Thyroid gland (tissue), 4 donors: ENCODE measurements at regions not wholly inside any gene's neighbourhood (a gene's known extent, or its start where the extent isn't known, plus 50 kb on each side); places are given as distances from the start of the nearest gene placed in this dataset.

Source experiments
- DNase-seq, 2 donors: peaks; one replicate each; pipeline ENCODE4 v3.0.0-alpha.2; 2019
- H3K27ac ChIP-seq, 3 donors: fragments of 200-600 bp; sonication (generic); 1 replicate in 2 of 3; 2 replicates in 1 of 3; pipeline ENCODE4 v1.5.1; 2016 to 2019; ENCODE audit warnings: mild to moderate bottlenecking in 1 of 3, moderate library complexity in 1 of 3
- H3K27me3 ChIP-seq: fragments of 200-600 bp; sonication (generic); one replicate; pipeline ENCODE4 v1.5.1; 2019
- H3K36me3 ChIP-seq, 2 donors: fragments of 200-600 bp; sonication (generic); one replicate each; pipeline ENCODE4 v1.5.1; 2016 to 2019
- H3K4me1 ChIP-seq, 2 donors: fragments of 200-600 bp; sonication (generic); one replicate each; pipeline ENCODE4 v1.5.1; 2017 to 2019
- H3K4me3 ChIP-seq, 3 donors: fragments of 200-600 bp; sonication (generic); replicated peaks in 1 of 3; 1 replicate in 2 of 3; 2 replicates in 1 of 3; pipeline ENCODE4 v1.5.1; 2016; ENCODE audit warnings: mild to moderate bottlenecking in 1 of 3
- H3K9me3 ChIP-seq: fragments of 200-600 bp; sonication (generic); one replicate; pipeline ENCODE4 v1.5.1; 2017
- CTCF ChIP-seq, 6 experiments: fragments of 200-600 bp in 3 of 6; fragments of 450-650 bp in 3 of 6; sonication (generic) in 3 of 6; IDR thresholded peaks; one replicate each; pipeline ENCODE4 v1.5.1; 2016 to 2019; ENCODE audit warnings: antibody characterized with exemption in 6 of 6, mild to moderate bottlenecking in 2 of 6, inconsistent platforms in 1 of 6, moderate library complexity in 1 of 6
- POLR2A ChIP-seq, 2 donors: fragments of 450-650 bp; IDR thresholded peaks; one replicate each; pipeline ENCODE4 v1.6.1; 2017; ENCODE audit warnings: antibody characterized with exemption in 2 of 2, mild to moderate bottlenecking in 2 of 2, moderate library complexity in 1 of 2
- WGBS, 2 donors: methylation state at CpG; one replicate each; pipeline ENCODE4 v1.1.5; 2017; 5-methylcytosine and 5-hydroxymethylcytosine counted together
- intact Hi-C: fragments of 100-400 bp; cut with DNase I; formaldehyde crosslinking; loops from one replicate; pipeline ENCODE4 v1.15.1; 2023

GRCh38 chr3:87581240-87581639 is 304.9 kb upstream of the POU1F1 start:
- no peak for TF ChIP-seq CTCF (IDR thresholded peaks at IDR 0.05)
- TF ChIP-seq POLR2A (IDR thresholded peaks at IDR 0.05) = no peak
- no peak for DNase-seq
- Histone ChIP-seq H3K4me3 (no peak overlapping the region), H3K9me3 (no peaks in the 10 kb centered on the region), H3K27ac (no peak overlapping the region), H3K4me1 (no peaks in the 10 kb centered on the region), H3K27me3 (no peaks in the 10 kb centered on the region), H3K36me3 (no peaks in the 10 kb centered on the region)
- intact Hi-C loops = no loop called here
- 50 to 54% methylated on average over 1 of the region's 1 CpG for WGBS, 2 donors

GRCh38 chr3:87576752-87577151 is 300.4 kb upstream of the POU1F1 start:
- H3K36me3 ChIP-seq = no peaks in the 10 kb centered on the region
- no peak overlapping the region for H3K4me3 ChIP-seq
- no peak overlapping the region for H3K27ac ChIP-seq
- no peaks in the 10 kb centered on the region for H3K9me3 ChIP-seq
- DNase-seq = no peak
- no peaks in the 10 kb centered on the region for H3K27me3 ChIP-seq
- intact Hi-C loops = no loop called here
- H3K4me1 ChIP-seq = no peaks in the 10 kb centered on the region
- WGBS, 2 donors = 63 to 65% methylated on average over 4 of the region's 4 CpGs
- TF ChIP-seq POLR2A (IDR thresholded peaks at IDR 0.05) (no peak), CTCF (IDR thresholded peaks at IDR 0.05) (no peak)

- H3K27ac ChIP-seq = no peak overlapping the region
- H3K36me3 ChIP-seq = no peaks in the 10 kb centered on the region
- no peak for DNase-seq
- no peaks in the 10 kb centered on the region for H3K9me3 ChIP-seq
- TF ChIP-seq CTCF (IDR thresholded peaks at IDR 0.05) = no peak
- no peak for TF ChIP-seq POLR2A (IDR thresholded peaks at IDR 0.05)
- H3K4me3 ChIP-seq = no peak overlapping the region
- H3K4me1 ChIP-seq = no peaks in the 10 kb centered on the region
- H3K27me3 ChIP-seq = no peaks in the 10 kb centered on the region
- WGBS, 2 donors = 51 to 61% methylated on average over 5 of the region's 5 CpGs
- intact Hi-C loops = no loop called here
These were observed 299.2 kb upstream of the POU1F1 start for GRCh38 chr3:87575550-87575949.

- intact Hi-C loops = no loop called here
- H3K27me3 ChIP-seq = no peaks in the 10 kb centered on the region
- WGBS, 2 donors = 84 to 91% methylated on average over 5 of the region's 5 CpGs
- no peak for DNase-seq
- no peak overlapping the region for H3K4me3 ChIP-seq
- TF ChIP-seq POLR2A (IDR thresholded peaks at IDR 0.05) (no peak), CTCF (IDR thresholded peaks at IDR 0.05) (no peak)
- no peaks in the 10 kb centered on the region for H3K36me3 ChIP-seq
- no peaks in the 10 kb centered on the region for H3K4me1 ChIP-seq
- no peaks in the 10 kb centered on the region for H3K9me3 ChIP-seq
- no peak overlapping the region for H3K27ac ChIP-seq
These were observed 291.9 kb upstream of the POU1F1 start for GRCh38 chr3:87568331-87568730.

- 29 to 41% methylated on average over 1 of the region's 1 CpG for WGBS, 2 donors
- DNase-seq = no peak
- Histone ChIP-seq H3K36me3 (no peaks in the 10 kb centered on the region), H3K4me1 (no peaks in the 10 kb centered on the region), H3K4me3 (no peak overlapping the region), H3K9me3 (no peaks in the 10 kb centered on the region), H3K27ac (no peak overlapping the region), H3K27me3 (no peaks in the 10 kb centered on the region)
- intact Hi-C loops = no loop called here
- TF ChIP-seq CTCF (IDR thresholded peaks at IDR 0.05) (no peak), POLR2A (IDR thresholded peaks at IDR 0.05) (no peak)
These were observed 288.1 kb upstream of the POU1F1 start for GRCh38 chr3:87564438-87564837.
